Duodenal mucosa (tissue), 2 donors: ENCODE measurements at regions not wholly inside any gene's neighbourhood (a gene's known extent, or its start where the extent isn't known, plus 50 kb on each side); places are given as distances from the start of the nearest gene placed in this dataset.

Experiments
- H3K27ac ChIP-seq: one replicate; pipeline ENCODE4 v1.7.0; 2013; ENCODE audit warnings: low read depth, low read length
- H3K27me3 ChIP-seq, 2 donors: one replicate each; pipeline ENCODE4 v1.7.0; 2013; ENCODE audit warnings: low read length in 2 of 2, control low read depth in 1 of 2; ENCODE audit not compliant: insufficient read depth in 2 of 2, control insufficient read depth in 1 of 2
- H3K36me3 ChIP-seq, 2 donors: one replicate each; pipeline ENCODE4 v1.7.0; 2013; ENCODE audit warnings: low read length in 2 of 2, control low read depth in 1 of 2; ENCODE audit not compliant: insufficient read depth in 2 of 2, control insufficient read depth in 1 of 2
- H3K4me1 ChIP-seq, 2 donors: one replicate each; pipeline ENCODE4 v1.7.0; 2013; ENCODE audit warnings: low read length in 2 of 2, control low read depth in 1 of 2; ENCODE audit not compliant: insufficient read depth in 2 of 2, control insufficient read depth in 1 of 2
- H3K4me3 ChIP-seq, 2 donors: one replicate each; pipeline ENCODE4 v1.7.0; 2013; ENCODE audit warnings: low read length in 2 of 2, low read depth in 1 of 2
- H3K9ac ChIP-seq, 2 donors: one replicate each; pipeline ENCODE4 v1.7.0; 2013; ENCODE audit warnings: low read length in 2 of 2, low read depth in 1 of 2
- H3K9me3 ChIP-seq, 2 donors: one replicate each; pipeline ENCODE4 v1.7.0; 2013; ENCODE audit warnings: low read length in 2 of 2, control low read depth in 1 of 2; ENCODE audit not compliant: control insufficient read depth in 1 of 2

GRCh38 chr1:72777918-72778317 is 495.6 kb upstream of the NEGR1 start:
- H3K27me3 ChIP-seq, result no peaks in the 10 kb centered on the region
- no peaks in the 10 kb centered on the region for H3K9me3 ChIP-seq
- no peak overlapping the region for H3K9ac ChIP-seq
- no peaks in the 10 kb centered on the region for H3K4me1 ChIP-seq
- no peaks in the 10 kb centered on the region for H3K36me3 ChIP-seq
- no peak overlapping the region for H3K4me3 ChIP-seq
- H3K27ac ChIP-seq, result no peak overlapping the region

- Histone ChIP-seq H3K36me3 (no peaks in the 10 kb centered on the region), H3K4me3 (no peak overlapping the region), H3K9ac (no peak overlapping the region), H3K27me3 (no peaks in the 10 kb centered on the region), H3K4me1 (no peaks in the 10 kb centered on the region), H3K27ac (no peak overlapping the region), H3K9me3 (no peaks in the 10 kb centered on the region)
Observed at GRCh38 chr1:72763481-72763880, 481.1 kb upstream of the NEGR1 start.

GRCh38 chr1:72759486-72759885 is 477.1 kb upstream of the NEGR1 start:
- H3K9ac ChIP-seq, result no peak overlapping the region
- H3K9me3 ChIP-seq, result no peaks in the 10 kb centered on the region
- no peak overlapping the region for H3K4me3 ChIP-seq
- no peak overlapping the region for H3K27ac ChIP-seq
- no peaks in the 10 kb centered on the region for H3K36me3 ChIP-seq
- H3K27me3 ChIP-seq, result no peaks in the 10 kb centered on the region
- no peaks in the 10 kb centered on the region for H3K4me1 ChIP-seq

GRCh38 chr1:72757843-72758242 is 475.5 kb upstream of the NEGR1 start:
- H3K4me1 ChIP-seq, result no peaks in the 10 kb centered on the region
- H3K36me3 ChIP-seq, result no peaks in the 10 kb centered on the region
- H3K27me3 ChIP-seq, result no peaks in the 10 kb centered on the region
- H3K27ac ChIP-seq, result no peak overlapping the region
- no peaks in the 10 kb centered on the region for H3K9me3 ChIP-seq
- H3K9ac ChIP-seq, result no peak overlapping the region
- no peak overlapping the region for H3K4me3 ChIP-seq

- no peaks in the 10 kb centered on the region for H3K4me1 ChIP-seq
- H3K36me3 ChIP-seq, result no peaks in the 10 kb centered on the region
- no peaks in the 10 kb centered on the region for H3K27me3 ChIP-seq
- no peak overlapping the region for H3K27ac ChIP-seq
- no peaks in the 10 kb centered on the region for H3K9me3 ChIP-seq
- no peak overlapping the region for H3K9ac ChIP-seq
- no peak overlapping the region for H3K4me3 ChIP-seq
Observed at GRCh38 chr1:72745413-72745812, 463.1 kb upstream of the NEGR1 start.

- H3K4me1 ChIP-seq, result no peaks in the 10 kb centered on the region
- H3K4me3 ChIP-seq, result no peak overlapping the region
- H3K9me3 ChIP-seq, result no peaks in the 10 kb centered on the region
Observed at GRCh38 chr1:72734415-72734814, 452.1 kb upstream of the NEGR1 start.

GRCh38 chr1:72724951-72725861 is 442.9 kb upstream of the NEGR1 start:
- H3K9me3 ChIP-seq, result peaks cover 0 to 2% of the 10 kb centered on the region in 2 donors
- no peaks in the 10 kb centered on the region for H3K27me3 ChIP-seq
- no peak overlapping the region for H3K9ac ChIP-seq
- H3K27ac ChIP-seq, result no peak overlapping the region
- no peaks in the 10 kb centered on the region for H3K4me1 ChIP-seq
- no peaks in the 10 kb centered on the region for H3K36me3 ChIP-seq
- no peak overlapping the region for H3K4me3 ChIP-seq

More at GRCh38 chr1:72734415-72734814, 452.1 kb upstream of the NEGR1 start:
- H3K27me3 ChIP-seq, result no peaks in the 10 kb centered on the region
- no peak overlapping the region for H3K9ac ChIP-seq
- no peaks in the 10 kb centered on the region for H3K36me3 ChIP-seq
- no peak overlapping the region for H3K27ac ChIP-seq

GRCh38 chr1:72705921-72706320 is 423.6 kb upstream of the NEGR1 start:
- no peak overlapping the region for H3K27ac ChIP-seq

GRCh38 chr1:72704841-72705477 is 422.6 kb upstream of the NEGR1 start:
- no peak overlapping the region for H3K4me3 ChIP-seq
- H3K4me1 ChIP-seq, result no peaks in the 10 kb centered on the region
- H3K27me3 ChIP-seq, result no peaks in the 10 kb centered on the region

More at GRCh38 chr1:72705921-72706320, 423.6 kb upstream of the NEGR1 start:
- Histone ChIP-seq H3K4me1 (no peaks in the 10 kb centered on the region), H3K9me3 (no peaks in the 10 kb centered on the region), H3K4me3 (no peak overlapping the region), H3K27me3 (no peaks in the 10 kb centered on the region), H3K36me3 (no peaks in the 10 kb centered on the region), H3K9ac (no peak overlapping the region)

GRCh38 chr1:72697410-72697809 is 415.1 kb upstream of the NEGR1 start:
- Histone ChIP-seq H3K4me3 (no peak overlapping the region), H3K36me3 (no peaks in the 10 kb centered on the region), H3K27ac (no peak overlapping the region), H3K9me3 (peaks cover 8 to 9% of the 10 kb centered on the region in 2 donors), H3K9ac (no peak overlapping the region), H3K4me1 (no peaks in the 10 kb centered on the region), H3K27me3 (no peaks in the 10 kb centered on the region)

More at GRCh38 chr1:72704841-72705477, 422.6 kb upstream of the NEGR1 start:
- Histone ChIP-seq H3K9ac (no peak overlapping the region), H3K36me3 (no peaks in the 10 kb centered on the region), H3K27ac (no peak overlapping the region), H3K9me3 (no peaks in the 10 kb centered on the region)
